Suppressor macrophage treated with lipopolysaccharide for 4 hours (primary cell): ENCODE measurements at regions not wholly inside any gene's neighbourhood (a gene's known extent, or its start where the extent isn't known, plus 50 kb on each side); places are given as distances from the start of the nearest gene placed in this dataset.

ENCODE experiments used
- DNase-seq: peaks from one replicate; pipeline ENCODE4 v3.0.0-alpha.2; 2020

- no peak for DNase-seq
These were observed 164.5 kb downstream of the HAUS1 start for GRCh38 chr18:46268671-46269070.

GRCh38 chr18:46269275-46269674, 165.1 kb downstream of the HAUS1 start:
- DNase-seq, result no peak

- no peak for DNase-seq
These were observed 167.3 kb downstream of the HAUS1 start for GRCh38 chr18:46271488-46271887.

- DNase-seq, result no peak
These were observed 169.7 kb downstream of the HAUS1 start for GRCh38 chr18:46273861-46274260.

- no peak for DNase-seq
These were observed 170.1 kb downstream of the HAUS1 start for GRCh38 chr18:46274266-46274665.

DNA sequence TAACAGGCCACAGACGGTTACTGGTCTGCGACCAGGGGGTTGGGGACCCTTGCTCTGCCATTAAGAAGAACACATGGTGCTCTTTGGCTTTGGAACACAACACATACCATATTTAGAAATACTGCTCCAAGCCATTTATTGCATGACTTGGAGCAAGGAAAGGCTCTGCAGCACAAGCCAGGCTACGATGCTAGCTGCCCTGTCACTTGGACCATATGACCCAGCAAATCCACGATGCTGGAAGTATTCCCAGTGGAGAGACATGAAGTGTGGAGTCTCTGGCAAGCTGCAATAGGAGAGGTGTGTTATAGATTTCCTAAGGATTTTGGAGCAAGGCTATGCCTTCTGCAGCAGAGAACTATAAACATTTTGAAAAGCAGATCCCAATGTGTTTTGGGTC, 171.2 kb downstream of the HAUS1 start:
- no peak for DNase-seq

- no peak for DNase-seq
These were observed 172.6 kb downstream of the HAUS1 start for GRCh38 chr18:46276748-46277147.

- DNase-seq, result peak; percentile 16
These were observed 174.6 kb downstream of the HAUS1 start for GRCh38 chr18:46278481-46279465.

DNA sequence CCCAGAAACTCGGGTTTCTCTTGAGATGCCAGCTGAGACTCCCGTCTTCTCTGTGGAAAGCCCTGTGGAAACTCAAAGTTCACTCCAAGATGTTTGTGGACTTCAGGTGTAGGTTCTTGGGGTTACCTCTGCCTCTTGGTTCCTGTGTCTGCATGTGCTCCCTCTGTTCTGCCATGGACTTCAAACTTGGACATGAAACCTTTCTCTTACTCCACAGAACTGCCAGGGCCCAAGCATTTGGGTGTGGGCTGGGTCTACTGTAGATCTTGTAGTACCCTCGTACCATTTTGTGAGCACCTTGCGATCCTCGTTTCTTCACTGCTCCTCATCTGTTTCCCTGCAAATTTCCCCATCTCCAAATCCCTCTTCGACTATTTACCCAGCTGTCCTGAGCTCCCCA, 175.5 kb downstream of the HAUS1 start:
- no peak for DNase-seq

DNA sequence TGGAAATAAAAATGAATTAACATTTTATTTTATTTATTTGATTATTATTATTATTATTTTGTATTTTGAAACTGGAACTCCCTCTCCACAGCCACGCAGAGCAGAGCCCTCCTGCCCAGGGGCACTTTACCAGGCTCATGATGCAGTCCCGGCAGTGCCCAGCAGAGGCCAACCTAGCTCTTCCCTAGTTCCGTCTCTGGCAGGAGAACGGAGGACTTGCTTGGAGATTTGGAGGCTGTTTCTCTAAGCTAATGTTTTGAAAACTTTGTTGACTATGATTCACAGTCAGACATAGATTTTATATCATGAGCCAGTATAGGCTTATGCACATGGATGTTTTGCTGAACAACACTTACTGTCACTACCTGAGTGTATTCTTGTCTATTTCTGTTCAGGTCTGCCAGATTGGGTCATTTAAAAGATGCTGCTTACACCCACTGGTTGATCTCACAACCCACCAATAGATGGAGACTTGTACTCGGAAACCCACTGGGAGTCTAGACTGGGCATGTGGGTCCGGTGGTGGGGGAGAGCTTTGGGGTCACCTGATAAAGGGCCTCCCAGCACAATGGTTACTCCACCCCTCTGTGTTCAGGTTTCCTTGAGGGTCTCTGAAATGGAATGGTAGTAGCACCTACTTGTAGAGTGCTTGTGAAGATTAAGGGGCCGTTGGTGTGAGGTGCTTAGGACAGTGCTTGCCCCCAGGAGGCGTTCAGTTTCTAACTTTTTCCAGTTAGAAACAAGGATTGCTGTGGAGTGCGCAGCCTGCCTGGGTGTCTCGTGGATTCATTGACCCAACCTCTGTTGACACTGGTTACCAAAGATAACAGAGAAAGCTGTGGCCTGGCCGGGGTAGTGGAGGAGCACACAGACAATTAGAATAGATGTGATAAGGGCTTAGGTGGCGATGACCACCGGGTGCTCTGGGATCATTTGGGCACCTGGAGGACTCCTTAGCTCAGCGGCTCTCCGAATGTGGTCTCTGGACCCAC, 177.3 kb downstream of the HAUS1 start:
- DNase-seq, result peak; percentile 70

GRCh38 chr18:46282177-46282570, 178.0 kb downstream of the HAUS1 start:
- no peak for DNase-seq

GRCh38 chr18:46282646-46283045, 178.5 kb downstream of the HAUS1 start:
- DNase-seq, result no peak

GRCh38 chr18:46283268-46283667, 179.1 kb downstream of the HAUS1 start:
- DNase-seq, result no peak

GRCh38 chr18:46283895-46284295, 179.7 kb downstream of the HAUS1 start:
- no peak for DNase-seq

- no peak for DNase-seq
These were observed 185.3 kb downstream of the HAUS1 start for GRCh38 chr18:46289463-46289862.

- no peak for DNase-seq
These were observed 185.7 kb downstream of the HAUS1 start for GRCh38 chr18:46289931-46290330.

GRCh38 chr18:46290440-46291020, 186.3 kb downstream of the HAUS1 start:
- no peak for DNase-seq

DNA sequence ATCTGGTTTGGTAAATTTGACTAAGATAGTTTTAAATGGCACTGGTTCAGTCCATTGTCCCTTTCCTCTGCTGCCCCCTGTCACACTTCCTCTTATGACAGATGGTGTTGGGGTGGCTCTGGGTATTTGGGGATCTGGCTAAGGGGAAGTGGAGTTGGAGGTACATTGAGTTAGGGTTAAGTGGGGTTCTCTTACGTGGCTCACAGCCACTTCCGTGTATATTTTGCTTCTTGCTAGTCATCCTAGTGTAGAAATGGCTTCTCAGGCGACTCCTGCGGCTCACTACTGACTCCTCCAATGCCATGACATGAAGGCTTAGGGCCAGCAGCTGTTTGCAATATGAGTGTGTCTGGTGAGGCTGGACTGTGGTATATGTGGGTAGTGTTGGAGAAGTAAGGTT, 187.0 kb downstream of the HAUS1 start:
- DNase-seq, result peak; percentile 6

GRCh38 chr18:46293742-46294181, 189.6 kb downstream of the HAUS1 start:
- no peak for DNase-seq

DNA sequence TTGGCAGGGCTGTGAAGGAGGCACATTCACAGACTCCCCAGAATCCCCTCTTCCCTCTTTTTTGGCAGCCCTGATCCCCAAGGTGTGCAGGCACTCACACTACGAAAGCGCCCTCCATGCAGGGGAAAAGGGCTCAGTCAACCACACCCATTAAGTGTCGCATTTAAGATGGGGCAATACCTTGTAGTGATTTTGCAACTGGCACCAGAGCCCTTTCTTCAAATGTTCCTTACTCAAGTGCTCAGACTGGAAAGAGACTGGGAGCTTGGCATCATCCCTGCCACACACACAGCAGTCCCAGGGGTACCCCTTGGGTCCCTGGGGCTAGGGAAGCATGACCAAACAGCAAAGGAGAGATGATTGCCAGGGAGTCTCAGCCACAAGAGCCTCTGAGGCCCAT, 190.1 kb downstream of the HAUS1 start:
- peak; percentile 5 for DNase-seq

DNA sequence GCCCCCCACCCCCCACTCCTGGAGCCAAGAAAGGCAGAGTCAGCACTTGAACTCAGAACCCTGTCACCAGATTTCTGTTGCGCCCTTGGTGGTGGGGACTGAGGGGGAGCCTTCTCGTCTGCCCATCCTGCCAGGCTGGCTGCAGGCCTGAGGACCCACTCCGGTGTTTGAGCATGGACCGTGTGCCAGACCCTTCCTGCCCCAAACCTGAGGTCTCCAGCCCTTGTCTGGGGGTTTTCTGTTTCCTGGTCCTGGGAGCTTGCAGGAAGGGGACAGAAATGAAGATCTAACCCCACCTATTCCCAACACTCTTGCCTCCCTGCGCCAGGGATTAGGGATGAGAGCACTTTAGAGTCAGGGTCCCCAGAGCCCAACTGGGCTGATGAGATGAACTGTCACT, 190.6 kb downstream of the HAUS1 start:
- DNase-seq, result no peak

- DNase-seq, result no peak
These were observed 191.2 kb downstream of the HAUS1 start for GRCh38 chr18:46295416-46295815.

- DNase-seq, result no peak
These were observed 192.5 kb downstream of the HAUS1 start for GRCh38 chr18:46296656-46297055.
